ENCODE measurements at regions not wholly inside any gene's neighbourhood (a gene's known extent, or its start where the extent isn't known, plus 50 kb on each side); places are given as distances from the start of the nearest gene placed in this dataset.

DNA sequence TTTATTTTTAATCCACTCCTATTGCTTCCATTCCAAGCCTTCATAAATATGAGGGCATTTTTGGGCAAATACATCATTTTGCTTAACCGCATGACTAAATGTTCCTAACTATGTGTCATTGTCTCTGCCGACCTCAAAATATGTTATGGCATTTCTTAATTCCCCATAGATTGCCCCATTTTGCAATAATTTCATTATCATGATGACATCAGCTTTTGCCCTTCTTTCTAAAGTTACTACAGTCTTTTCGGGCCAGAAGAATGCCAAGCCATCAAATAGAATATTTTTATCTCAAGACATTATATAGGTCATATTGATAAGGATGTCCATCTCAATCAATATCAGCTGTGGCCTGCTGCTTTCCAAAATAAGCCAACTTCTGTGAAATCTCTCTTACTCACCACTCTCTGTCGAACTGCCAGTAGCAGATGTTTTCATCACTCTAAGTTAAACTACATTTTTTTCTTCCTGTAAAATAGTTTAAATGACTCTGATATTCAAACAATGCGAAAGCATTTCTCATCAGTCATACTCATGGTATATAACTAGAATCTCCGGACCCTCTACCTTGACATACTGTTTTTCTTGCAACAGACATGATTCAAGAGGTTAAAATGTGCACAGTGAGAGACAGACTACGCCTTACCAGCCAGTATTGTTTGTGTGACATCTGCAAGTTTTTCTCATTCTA is 1254.6 kb upstream of the CELF2 start:
- H3K4me1 ChIP-seq (ENCODE audit: insufficient read depth, insufficient read length): no peaks in the 10 kb centered on the region
- no peaks in the 10 kb centered on the region for H3K9me3 ChIP-seq (ENCODE audit: insufficient read depth, low read length)
- H3K4me3 ChIP-seq (ENCODE audit: insufficient read length, low read depth): no peak overlapping the region
- no peak for DNase-seq (ENCODE audit: low read depth, low spot score)
- no peak for TF ChIP-seq SUZ12 (IDR thresholded peaks at IDR 0.05; ENCODE audit: extremely low read depth, insufficient read depth, insufficient read length)
- TF ChIP-seq ZNF274 (IDR thresholded peaks at IDR 0.05; ENCODE audit: low read depth, low read length): no peak
- no peak for TF ChIP-seq YY1 (IDR thresholded peaks at IDR 0.05; ENCODE audit: insufficient read depth, insufficient read length)
- no peaks in the 10 kb centered on the region for H3K27me3 ChIP-seq (ENCODE audit: insufficient read depth, insufficient read length)
- no peak overlapping the region for H3K9ac ChIP-seq (ENCODE audit: insufficient read length, low read depth)
- no peaks in the 10 kb centered on the region for H3K36me3 ChIP-seq (ENCODE audit: insufficient read depth, insufficient read length, low read length)

DNA sequence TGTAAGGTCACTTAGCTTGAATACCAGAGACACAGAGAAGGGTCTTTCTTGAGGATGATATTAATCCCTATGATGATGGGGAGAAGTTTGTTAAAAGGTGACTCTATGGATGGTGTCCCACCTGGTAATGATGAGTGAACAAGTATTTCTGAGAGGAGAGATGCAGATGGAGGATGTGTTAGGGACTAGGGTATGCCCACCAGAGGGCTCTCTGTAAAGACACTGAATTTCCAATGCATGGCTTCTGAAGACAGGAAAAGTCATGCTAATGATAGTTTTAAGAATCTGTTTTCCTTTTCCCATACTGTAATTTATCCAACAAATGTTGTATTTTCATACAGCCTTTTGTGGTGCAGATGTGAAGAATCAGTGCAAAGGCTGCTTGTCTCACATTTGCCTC is 1250.9 kb upstream of the CELF2 start:
- Histone ChIP-seq H3K27me3 (ENCODE audit: insufficient read depth, insufficient read length) (no peaks in the 10 kb centered on the region), H3K9me3 (ENCODE audit: insufficient read depth, low read length) (no peaks in the 10 kb centered on the region), H3K36me3 (ENCODE audit: insufficient read depth, insufficient read length, low read length) (no peaks in the 10 kb centered on the region), H3K4me3 (ENCODE audit: insufficient read length, low read depth) (no peak overlapping the region), H3K4me1 (ENCODE audit: insufficient read depth, insufficient read length) (no peaks in the 10 kb centered on the region), H3K9ac (ENCODE audit: insufficient read length, low read depth) (no peak overlapping the region)
- no peak for DNase-seq (ENCODE audit: low read depth, low spot score)
- no peak for TF ChIP-seq SUZ12 (IDR thresholded peaks at IDR 0.05; ENCODE audit: extremely low read depth, insufficient read depth, insufficient read length)
- TF ChIP-seq YY1 (IDR thresholded peaks at IDR 0.05; ENCODE audit: insufficient read depth, insufficient read length): no peak
- TF ChIP-seq ZNF274 (IDR thresholded peaks at IDR 0.05; ENCODE audit: low read depth, low read length): no peak

DNA sequence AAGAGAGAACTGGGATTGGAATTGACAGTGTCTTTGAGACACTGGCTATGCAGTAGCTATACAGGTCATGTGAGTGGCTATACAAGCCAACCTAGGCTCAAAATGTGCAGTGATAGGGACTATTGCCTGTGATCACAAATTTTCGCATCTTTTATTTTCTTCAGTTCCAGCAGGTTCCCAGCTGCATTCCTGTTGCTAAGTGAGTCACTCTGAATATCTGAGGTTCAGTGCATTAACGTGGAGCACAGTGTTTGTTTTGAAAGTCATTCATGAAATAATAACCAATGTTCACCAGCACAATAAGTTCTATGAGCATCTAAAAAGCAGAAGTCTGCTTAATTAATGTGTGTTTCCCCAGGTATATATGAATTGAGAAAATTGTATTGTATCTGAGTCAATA is 1236.0 kb upstream of the CELF2 start:
- Histone ChIP-seq H3K4me3 (ENCODE audit: insufficient read length, low read depth) (no peak overlapping the region), H3K36me3 (ENCODE audit: insufficient read depth, insufficient read length, low read length) (no peaks in the 10 kb centered on the region), H3K9ac (ENCODE audit: insufficient read length, low read depth) (no peak overlapping the region), H3K27me3 (ENCODE audit: insufficient read depth, insufficient read length) (no peaks in the 10 kb centered on the region), H3K4me1 (ENCODE audit: insufficient read depth, insufficient read length) (no peaks in the 10 kb centered on the region), H3K9me3 (ENCODE audit: insufficient read depth, low read length) (no peaks in the 10 kb centered on the region)
- TF ChIP-seq SUZ12 (IDR thresholded peaks at IDR 0.05; ENCODE audit: extremely low read depth, insufficient read depth, insufficient read length) (no peak), ZNF274 (IDR thresholded peaks at IDR 0.05; ENCODE audit: low read depth, low read length) (no peak), YY1 (IDR thresholded peaks at IDR 0.05; ENCODE audit: insufficient read depth, insufficient read length) (no peak)
- no peak for DNase-seq (ENCODE audit: low read depth, low spot score)

DNA sequence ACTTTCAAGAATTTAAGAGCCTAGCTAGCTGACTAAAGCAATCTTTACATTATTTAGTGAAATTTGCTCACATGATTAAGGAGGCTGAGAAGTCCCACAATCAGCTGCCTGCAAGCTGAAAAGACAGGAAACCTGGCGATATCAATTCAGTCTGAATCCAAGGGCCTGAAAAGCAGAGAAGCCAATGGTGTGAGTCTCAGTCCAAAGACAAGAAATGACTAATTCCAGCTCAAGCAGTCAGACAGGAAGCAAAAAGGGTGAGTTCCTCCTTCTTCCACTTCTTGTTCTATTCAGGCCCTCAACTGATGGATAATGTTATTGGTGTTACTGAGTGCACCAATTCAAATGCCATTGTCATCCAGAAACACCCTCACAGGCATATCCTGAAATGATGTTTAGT is 1231.6 kb upstream of the CELF2 start:
- TF ChIP-seq SUZ12 (IDR thresholded peaks at IDR 0.05; ENCODE audit: extremely low read depth, insufficient read depth, insufficient read length) (no peak), YY1 (IDR thresholded peaks at IDR 0.05; ENCODE audit: insufficient read depth, insufficient read length) (no peak)
- Histone ChIP-seq H3K9ac (ENCODE audit: insufficient read length, low read depth) (no peak overlapping the region), H3K4me1 (ENCODE audit: insufficient read depth, insufficient read length) (no peaks in the 10 kb centered on the region), H3K4me3 (ENCODE audit: insufficient read length, low read depth) (no peak overlapping the region), H3K36me3 (ENCODE audit: insufficient read depth, insufficient read length, low read length) (no peaks in the 10 kb centered on the region), H3K27me3 (ENCODE audit: insufficient read depth, insufficient read length) (no peaks in the 10 kb centered on the region), H3K9me3 (ENCODE audit: insufficient read depth, low read length) (no peaks in the 10 kb centered on the region)
- no peak for DNase-seq (ENCODE audit: low read depth, low spot score)

DNA sequence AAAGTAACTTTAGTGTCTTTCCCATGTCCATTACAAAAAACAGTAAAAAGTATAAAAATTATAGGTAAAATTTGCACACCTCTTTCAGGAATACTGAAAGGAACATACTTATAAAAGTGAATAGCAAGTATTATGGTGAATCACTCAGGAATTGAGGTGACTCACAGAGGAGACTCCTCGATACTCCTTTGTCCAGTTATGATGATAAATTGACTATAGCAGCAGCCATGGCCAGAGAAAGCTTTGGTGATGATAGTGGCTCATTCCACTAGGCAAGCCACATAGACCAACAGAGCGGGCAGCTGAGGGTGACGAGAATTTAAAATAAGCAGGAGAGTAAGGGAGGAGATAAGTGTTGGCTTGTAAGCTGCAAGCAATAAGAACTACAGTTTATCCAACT is 1231.1 kb upstream of the CELF2 start:
- H3K9me3 ChIP-seq (ENCODE audit: insufficient read depth, low read length): no peaks in the 10 kb centered on the region
- no peak overlapping the region for H3K4me3 ChIP-seq (ENCODE audit: insufficient read length, low read depth)
- no peak overlapping the region for H3K9ac ChIP-seq (ENCODE audit: insufficient read length, low read depth)
- no peak for DNase-seq (ENCODE audit: low read depth, low spot score)
- no peaks in the 10 kb centered on the region for H3K4me1 ChIP-seq (ENCODE audit: insufficient read depth, insufficient read length)
- no peaks in the 10 kb centered on the region for H3K36me3 ChIP-seq (ENCODE audit: insufficient read depth, insufficient read length, low read length)
- no peaks in the 10 kb centered on the region for H3K27me3 ChIP-seq (ENCODE audit: insufficient read depth, insufficient read length)
- TF ChIP-seq ZNF274 (IDR thresholded peaks at IDR 0.05; ENCODE audit: low read depth, low read length) (no peak), YY1 (IDR thresholded peaks at IDR 0.05; ENCODE audit: insufficient read depth, insufficient read length) (no peak), SUZ12 (IDR thresholded peaks at IDR 0.05; ENCODE audit: extremely low read depth, insufficient read depth, insufficient read length) (no peak)

DNA sequence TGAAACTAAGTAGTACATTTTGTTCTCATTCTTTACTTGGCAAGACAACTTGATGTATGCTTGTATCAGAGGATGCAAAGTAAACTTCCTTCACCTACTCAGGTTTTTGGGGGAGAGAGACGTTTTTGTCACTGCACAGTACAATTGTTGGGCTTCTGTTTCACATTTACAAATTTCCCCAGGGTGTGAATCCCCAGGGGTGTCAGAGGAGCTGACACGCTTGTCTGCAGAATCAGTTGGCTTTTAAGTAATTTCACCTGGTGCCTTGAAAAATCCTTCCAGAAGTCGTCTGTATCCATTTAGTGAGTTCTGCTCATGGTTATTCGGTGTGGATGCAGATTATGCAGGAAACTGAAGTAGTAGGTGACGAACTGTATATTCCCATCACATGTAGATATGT is 1227.7 kb upstream of the CELF2 start:
- Histone ChIP-seq H3K9me3 (ENCODE audit: insufficient read depth, low read length) (no peaks in the 10 kb centered on the region), H3K27me3 (ENCODE audit: insufficient read depth, insufficient read length) (no peaks in the 10 kb centered on the region), H3K36me3 (ENCODE audit: insufficient read depth, insufficient read length, low read length) (no peaks in the 10 kb centered on the region), H3K4me3 (ENCODE audit: insufficient read length, low read depth) (no peak overlapping the region), H3K9ac (ENCODE audit: insufficient read length, low read depth) (no peak overlapping the region), H3K4me1 (ENCODE audit: insufficient read depth, insufficient read length) (no peaks in the 10 kb centered on the region)
- DNase-seq (ENCODE audit: low read depth, low spot score): no peak
- TF ChIP-seq SUZ12 (IDR thresholded peaks at IDR 0.05; ENCODE audit: extremely low read depth, insufficient read depth, insufficient read length): no peak
- TF ChIP-seq YY1 (IDR thresholded peaks at IDR 0.05; ENCODE audit: insufficient read depth, insufficient read length): no peak
- TF ChIP-seq ZNF274 (IDR thresholded peaks at IDR 0.05; ENCODE audit: low read depth, low read length): no peak

DNA sequence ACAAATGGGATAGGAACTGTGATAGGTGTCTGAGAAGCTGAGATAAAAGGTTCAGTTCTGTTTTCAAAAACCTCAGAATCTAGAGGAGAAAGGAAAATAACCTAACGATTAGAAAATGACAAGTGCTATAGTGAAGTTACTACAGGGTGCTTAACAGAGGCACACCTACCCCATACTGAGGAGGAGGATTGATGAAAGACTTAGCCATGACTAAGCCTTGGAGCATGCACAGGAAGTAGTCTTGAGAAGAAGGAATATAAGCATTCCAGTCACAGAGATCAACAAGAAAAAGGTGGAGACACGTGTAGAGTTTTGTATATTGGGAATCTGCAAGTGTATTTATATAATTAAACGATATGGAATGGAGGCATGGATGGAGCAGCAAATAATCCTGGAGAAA is 1225.5 kb upstream of the CELF2 start:
- Histone ChIP-seq H3K27me3 (ENCODE audit: insufficient read depth, insufficient read length) (no peaks in the 10 kb centered on the region), H3K4me3 (ENCODE audit: insufficient read length, low read depth) (no peak overlapping the region), H3K9me3 (ENCODE audit: insufficient read depth, low read length) (no peaks in the 10 kb centered on the region), H3K4me1 (ENCODE audit: insufficient read depth, insufficient read length) (no peaks in the 10 kb centered on the region), H3K36me3 (ENCODE audit: insufficient read depth, insufficient read length, low read length) (no peaks in the 10 kb centered on the region), H3K9ac (ENCODE audit: insufficient read length, low read depth) (no peak overlapping the region)
- no peak for DNase-seq (ENCODE audit: low read depth, low spot score)
- no peak for TF ChIP-seq ZNF274 (IDR thresholded peaks at IDR 0.05; ENCODE audit: low read depth, low read length)
